Neutrophil (primary cell): ENCODE measurements at regions not wholly inside any gene's neighbourhood (a gene's known extent, or its start where the extent isn't known, plus 50 kb on each side); places are given as distances from the start of the nearest gene placed in this dataset.

Source experiments
- H3K27ac ChIP-seq: fragments of 200-600 bp; sonication (generic); 2 replicates; pipeline ENCODE4 v1.5.1; 2016; ENCODE audit warnings: mild to moderate bottlenecking, moderate library complexity
- H3K27me3 ChIP-seq: fragments of 200-600 bp; sonication (generic); 2 replicates; pipeline ENCODE4 v1.6.0; 2016; ENCODE audit warnings: mild to moderate bottlenecking
- H3K36me3 ChIP-seq: fragments of 200-600 bp; sonication (generic); 2 replicates; pipeline ENCODE4 v1.5.1; 2017
- H3K4me1 ChIP-seq, 2 experiments: fragments of 200-600 bp in 1 of 2; sonication (generic) in 1 of 2; 1 replicate in 1 of 2; 2 replicates in 1 of 2; pipeline versions ENCODE4 v1.5.1 to v1.6.1; 2013 to 2016; ENCODE audit warnings: low read depth in 1 of 2, low read length in 1 of 2, mild to moderate bottlenecking in 1 of 2, moderate library complexity in 1 of 2; ENCODE audit not compliant: control insufficient read depth in 1 of 2, insufficient read depth in 1 of 2
- H3K4me3 ChIP-seq, 2 experiments: fragments of 200-600 bp in 1 of 2; sonication (generic) in 1 of 2; 1 replicate in 1 of 2; 2 replicates in 1 of 2; pipeline ENCODE4 v1.5.1; 2013 to 2016; ENCODE audit warnings: low read depth in 1 of 2, low read length in 1 of 2, mild to moderate bottlenecking in 1 of 2, moderate library complexity in 1 of 2
- H3K9me3 ChIP-seq: fragments of 200-600 bp; sonication (generic); 2 replicates; pipeline ENCODE4 v1.5.1; 2016
- CTCF ChIP-seq: fragments of 200-600 bp; sonication (generic); IDR thresholded peaks from 2 replicates; pipeline ENCODE4 v1.5.1; 2016; ENCODE audit warnings: antibody characterized with exemption

- peaks cover 3 to 9% of the 10 kb centered on the region in 2 experiments for H3K4me1 ChIP-seq
- no peak overlapping the region for H3K4me3 ChIP-seq
- TF ChIP-seq CTCF = no peak
- H3K36me3 ChIP-seq = no peaks in the 10 kb centered on the region
- no peaks in the 10 kb centered on the region for H3K9me3 ChIP-seq
- no peak overlapping the region for H3K27ac ChIP-seq
- no peaks in the 10 kb centered on the region for H3K27me3 ChIP-seq
These were observed 76.1 kb upstream of the BTG1 start for GRCh38 chr12:92221656-92222315.

GRCh38 chr12:92218394-92219077, 72.9 kb upstream of the BTG1 start:
- no peak for TF ChIP-seq CTCF
- no peaks in the 10 kb centered on the region for H3K27me3 ChIP-seq
- peaks cover 3 to 9% of the 10 kb centered on the region in 2 experiments for H3K4me1 ChIP-seq
- H3K27ac ChIP-seq = peak overlapping the region; percentile 43
- no peaks in the 10 kb centered on the region for H3K36me3 ChIP-seq
- H3K4me3 ChIP-seq = no peak overlapping the region
- no peaks in the 10 kb centered on the region for H3K9me3 ChIP-seq

- no peak for TF ChIP-seq CTCF
- H3K27me3 ChIP-seq = no peaks in the 10 kb centered on the region
- no peak overlapping the region for H3K4me3 ChIP-seq
- H3K36me3 ChIP-seq = no peaks in the 10 kb centered on the region
- H3K27ac ChIP-seq = no peak overlapping the region
- H3K4me1 ChIP-seq = peaks cover 3 to 9% of the 10 kb centered on the region in 2 experiments
- no peaks in the 10 kb centered on the region for H3K9me3 ChIP-seq
These were observed 70.4 kb upstream of the BTG1 start for GRCh38 chr12:92216092-92216491.

- H3K4me3 ChIP-seq = no peak overlapping the region
- no peaks in the 10 kb centered on the region for H3K27me3 ChIP-seq
These were observed 69.7 kb upstream of the BTG1 start for GRCh38 chr12:92215358-92215757.

GRCh38 chr12:92213166-92213565, 67.5 kb upstream of the BTG1 start:
- Histone ChIP-seq H3K4me3 (no peak overlapping the region), H3K27me3 (no peaks in the 10 kb centered on the region), H3K36me3 (no peaks in the 10 kb centered on the region), H3K4me1 (peaks cover 1 to 4% of the 10 kb centered on the region in 2 experiments), H3K9me3 (no peaks in the 10 kb centered on the region), H3K27ac (no peak overlapping the region)
- no peak for TF ChIP-seq CTCF

More at GRCh38 chr12:92215358-92215757, 69.7 kb upstream of the BTG1 start:
- Histone ChIP-seq H3K36me3 (no peaks in the 10 kb centered on the region), H3K9me3 (no peaks in the 10 kb centered on the region), H3K4me1 (peaks cover 3 to 9% of the 10 kb centered on the region in 2 experiments), H3K27ac (no peak overlapping the region)
- no peak for TF ChIP-seq CTCF
